ENCODE measurements at regions not wholly inside any gene's neighbourhood (a gene's known extent, or its start where the extent isn't known, plus 50 kb on each side); places are given as distances from the start of the nearest gene placed in this dataset.

- H3K4me1 ChIP-seq (ENCODE audit: control insufficient read depth, extremely low read depth, insufficient read depth, low read length): peaks cover 8% of the 10 kb centered on the region
- TF ChIP-seq EZH2 (IDR thresholded peaks at IDR 0.05; ENCODE audit: low read length) (no peak), CTCF (optimal IDR thresholded peaks at IDR 0.05 in 1 of 3, IDR thresholded peaks at IDR 0.05 in 1 of 3, conservative IDR thresholded peaks at IDR 0.05 in 1 of 3; ENCODE audit: extremely low read depth in 1 of 3, insufficient read depth in 2 of 3, low read length in 3 of 3) (no peak)
- FAIRE-seq (no peak), DNase-seq (ENCODE audit: low read depth, low spot score) (no peak)
- no peaks in the 10 kb centered on the region for H3K9me1 ChIP-seq (ENCODE audit: control insufficient read depth, extremely low read depth, insufficient read depth, low read length)
- H4K20me1 ChIP-seq (ENCODE audit: control insufficient read depth, extremely low read depth, insufficient read depth, low read length): no peaks in the 10 kb centered on the region
- no peak overlapping the region for H2AFZ ChIP-seq (ENCODE audit: control insufficient read depth, low read length)
- H3K4me3 ChIP-seq (ENCODE audit: control insufficient read depth in 2 of 3, extremely low read depth in 1 of 3, insufficient read depth in 2 of 3, low read depth in 1 of 3, low read length in 3 of 3): no peak overlapping the region
- H3K36me3 ChIP-seq (ENCODE audit: control insufficient read depth in 2 of 2, extremely low read depth in 1 of 2, insufficient read depth in 2 of 2, low read length in 2 of 2): no peaks in the 10 kb centered on the region
- H3K9ac ChIP-seq (ENCODE audit: control insufficient read depth, extremely low read depth, insufficient read depth, low read length): no peak overlapping the region
- H3K9me3 ChIP-seq (ENCODE audit: control insufficient read depth, low read depth, low read length): no peaks in the 10 kb centered on the region
- H3K4me2 ChIP-seq (ENCODE audit: control insufficient read depth, extremely low read depth, insufficient read depth, low read depth, low read length): no peak overlapping the region
- no peaks in the 10 kb centered on the region for H3K27me3 ChIP-seq (ENCODE audit: control insufficient read depth, extremely low read depth, insufficient read depth, low read length)
- dilution Hi-C loops (cut with MboI; ENCODE audit: extremely low pct_ligation_motif_present, low sequenced_read_pairs): no loop called here
- H3K27ac ChIP-seq (ENCODE audit: control insufficient read depth, insufficient read depth, low read length): no peak overlapping the region
- no peaks in the 10 kb centered on the region for H3K79me2 ChIP-seq (ENCODE audit: control insufficient read depth, insufficient read depth, low read length)
These were observed 81.6 kb upstream of the CIBAR2 start for GRCh38 chr16:85193876-85194275.

GRCh38 chr16:85194307-85195270, 82.3 kb upstream of the CIBAR2 start:
- Histone ChIP-seq H3K27ac (ENCODE audit: control insufficient read depth, insufficient read depth, low read length) (no peak overlapping the region), H4K20me1 (ENCODE audit: control insufficient read depth, extremely low read depth, insufficient read depth, low read length) (no peaks in the 10 kb centered on the region), H3K4me2 (ENCODE audit: control insufficient read depth, extremely low read depth, insufficient read depth, low read depth, low read length) (no peak overlapping the region), H3K9ac (ENCODE audit: control insufficient read depth, extremely low read depth, insufficient read depth, low read length) (no peak overlapping the region), H3K79me2 (ENCODE audit: control insufficient read depth, insufficient read depth, low read length) (no peaks in the 10 kb centered on the region), H2AFZ (ENCODE audit: control insufficient read depth, low read length) (no peak overlapping the region), H3K4me1 (ENCODE audit: control insufficient read depth, extremely low read depth, insufficient read depth, low read length) (peaks cover 8% of the 10 kb centered on the region), H3K36me3 (ENCODE audit: control insufficient read depth in 2 of 2, extremely low read depth in 1 of 2, insufficient read depth in 2 of 2, low read length in 2 of 2) (no peaks in the 10 kb centered on the region), H3K9me3 (ENCODE audit: control insufficient read depth, low read depth, low read length) (no peaks in the 10 kb centered on the region), H3K27me3 (ENCODE audit: control insufficient read depth, extremely low read depth, insufficient read depth, low read length) (no peaks in the 10 kb centered on the region), H3K4me3 (ENCODE audit: control insufficient read depth in 2 of 3, extremely low read depth in 1 of 3, insufficient read depth in 2 of 3, low read depth in 1 of 3, low read length in 3 of 3) (no peak overlapping the region), H3K9me1 (ENCODE audit: control insufficient read depth, extremely low read depth, insufficient read depth, low read length) (no peaks in the 10 kb centered on the region)
- TF ChIP-seq CTCF (optimal IDR thresholded peaks at IDR 0.05 in 1 of 3, IDR thresholded peaks at IDR 0.05 in 1 of 3, conservative IDR thresholded peaks at IDR 0.05 in 1 of 3; ENCODE audit: extremely low read depth in 1 of 3, insufficient read depth in 2 of 3, low read length in 3 of 3) (no peak), EZH2 (IDR thresholded peaks at IDR 0.05; ENCODE audit: low read length) (no peak)
- FAIRE-seq (no peak), DNase-seq (ENCODE audit: low read depth, low spot score) (no peak)
- dilution Hi-C loops (cut with MboI; ENCODE audit: extremely low pct_ligation_motif_present, low sequenced_read_pairs): no loop called here
